HG03039 (cell line): ENCODE measurements at regions not wholly inside any gene's neighbourhood (a gene's known extent, or its start where the extent isn't known, plus 50 kb on each side); places are given as distances from the start of the nearest gene placed in this dataset.

Source experiments
- ATAC-seq: cut with Tn5 transposase; IDR thresholded peaks from one replicate; pipeline ENCODE4 v1.9.1; 2021; ENCODE audit warnings: mild to moderate bottlenecking, moderate library complexity; ENCODE audit not compliant: unreplicated experiment

DNA sequence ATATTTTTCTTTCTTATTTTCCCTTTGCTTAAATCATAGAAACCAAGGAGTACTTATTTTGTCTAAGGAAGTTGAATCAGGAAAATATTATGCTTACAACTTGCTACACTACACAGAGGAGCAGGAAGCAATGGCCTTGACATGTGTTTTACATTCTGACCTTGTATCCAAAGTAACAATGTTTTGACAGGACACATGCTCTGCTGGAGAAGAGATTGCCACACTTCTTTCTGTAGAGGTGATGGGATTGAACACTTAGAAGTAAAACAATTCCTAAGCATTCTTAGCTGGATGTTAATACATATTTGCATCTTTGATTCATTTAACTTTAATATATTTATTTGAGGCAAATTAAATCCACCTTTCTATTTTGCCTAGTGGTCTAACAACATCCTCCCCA lies 929.1 kb downstream of the DSC3 start:
- no peak for ATAC-seq

DNA sequence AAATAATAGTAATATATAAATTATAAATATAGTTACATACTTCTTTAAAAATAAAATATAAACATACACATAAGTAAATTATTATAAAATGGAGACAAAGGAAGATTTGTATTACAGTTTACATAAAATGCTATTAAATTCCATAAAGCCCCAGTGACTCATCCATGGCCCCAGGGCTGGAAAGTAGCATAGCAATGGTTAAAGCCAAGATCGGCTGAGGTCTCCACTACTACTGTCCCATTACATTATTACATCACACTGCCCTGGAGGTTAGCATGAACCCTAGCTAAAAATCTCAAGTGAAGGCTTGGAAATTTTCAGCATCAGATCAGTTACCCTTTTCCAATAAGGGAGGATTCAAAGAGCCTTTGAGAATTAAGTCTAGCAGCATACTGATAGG lies 936.2 kb downstream of the DSC3 start:
- ATAC-seq = no peak

DNA sequence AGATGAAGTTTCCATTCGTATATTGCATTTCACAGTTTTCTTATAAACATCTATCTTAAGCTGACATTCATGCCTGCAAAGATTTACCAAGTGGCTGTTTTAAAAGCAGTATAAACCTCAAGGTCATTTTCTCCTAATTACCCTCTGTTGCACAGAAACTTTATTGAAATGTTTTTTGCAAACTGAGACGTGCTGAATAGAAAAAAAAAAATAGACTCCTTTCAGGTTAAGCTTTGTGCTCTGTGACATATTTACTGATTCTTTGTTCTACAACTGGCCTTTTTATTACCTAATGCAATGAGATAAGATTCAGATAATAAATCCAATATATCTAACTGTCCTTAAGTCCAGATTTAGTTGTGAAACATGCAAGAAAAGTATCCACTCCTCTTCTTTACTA lies 938.7 kb downstream of the DSC3 start:
- no peak for ATAC-seq

DNA sequence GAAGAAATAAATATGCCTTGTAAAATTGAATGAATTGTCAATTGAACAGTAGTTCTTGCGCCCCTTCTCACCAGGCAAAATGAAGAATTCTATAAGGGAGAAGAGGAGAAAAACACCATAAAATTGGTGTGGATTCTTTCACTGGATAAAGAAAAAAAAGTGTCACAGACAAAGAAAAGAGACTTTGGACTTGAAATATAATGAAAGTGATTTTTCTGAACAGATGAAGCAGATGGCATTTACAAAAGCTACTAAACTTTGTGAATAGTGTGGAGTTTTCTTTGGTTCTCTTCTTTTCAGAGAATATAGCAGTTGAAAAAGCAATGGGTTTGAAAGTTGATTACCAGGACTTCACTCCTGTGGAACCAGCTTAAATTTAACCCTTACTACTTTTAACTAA lies 945.7 kb downstream of the DSC3 start:
- ATAC-seq = no peak

DNA sequence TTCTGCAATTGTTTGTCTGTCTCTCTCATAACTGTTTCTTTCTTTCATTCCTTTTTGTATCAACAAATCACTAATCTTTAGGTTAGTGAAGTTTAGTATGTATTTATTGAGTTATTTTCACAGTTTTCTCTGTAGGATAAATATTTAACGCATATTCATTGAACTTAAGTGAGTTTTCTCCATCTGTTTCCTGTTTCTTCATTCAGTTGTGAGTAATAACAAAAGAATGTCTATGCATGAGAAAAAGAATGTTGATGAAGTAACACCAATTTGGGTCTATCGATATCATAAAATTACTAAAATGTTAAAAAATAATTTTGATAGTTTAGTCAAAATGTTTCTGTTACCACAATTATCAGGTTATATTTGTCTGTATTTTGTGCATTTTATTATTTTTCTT lies 948.0 kb downstream of the DSC3 start:
- no peak for ATAC-seq

DNA sequence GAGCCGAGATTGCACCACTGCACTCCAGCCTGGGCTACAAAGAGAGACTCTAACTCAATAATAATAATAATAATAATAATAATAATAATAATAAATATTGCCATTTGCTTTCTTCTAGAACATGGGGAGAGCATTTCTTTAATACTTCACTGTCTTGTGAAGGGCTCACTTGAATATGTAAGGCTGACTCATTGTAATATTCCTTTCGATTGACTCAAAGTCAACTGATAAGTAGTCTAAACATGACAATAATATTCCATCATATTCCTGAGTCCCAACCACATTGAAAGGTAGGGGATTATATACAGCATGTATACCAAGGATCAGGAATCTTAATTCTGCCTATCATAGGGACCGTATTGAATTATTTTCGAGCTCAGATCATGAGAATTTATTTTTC lies 949.2 kb downstream of the DSC3 start:
- no peak for ATAC-seq

DNA sequence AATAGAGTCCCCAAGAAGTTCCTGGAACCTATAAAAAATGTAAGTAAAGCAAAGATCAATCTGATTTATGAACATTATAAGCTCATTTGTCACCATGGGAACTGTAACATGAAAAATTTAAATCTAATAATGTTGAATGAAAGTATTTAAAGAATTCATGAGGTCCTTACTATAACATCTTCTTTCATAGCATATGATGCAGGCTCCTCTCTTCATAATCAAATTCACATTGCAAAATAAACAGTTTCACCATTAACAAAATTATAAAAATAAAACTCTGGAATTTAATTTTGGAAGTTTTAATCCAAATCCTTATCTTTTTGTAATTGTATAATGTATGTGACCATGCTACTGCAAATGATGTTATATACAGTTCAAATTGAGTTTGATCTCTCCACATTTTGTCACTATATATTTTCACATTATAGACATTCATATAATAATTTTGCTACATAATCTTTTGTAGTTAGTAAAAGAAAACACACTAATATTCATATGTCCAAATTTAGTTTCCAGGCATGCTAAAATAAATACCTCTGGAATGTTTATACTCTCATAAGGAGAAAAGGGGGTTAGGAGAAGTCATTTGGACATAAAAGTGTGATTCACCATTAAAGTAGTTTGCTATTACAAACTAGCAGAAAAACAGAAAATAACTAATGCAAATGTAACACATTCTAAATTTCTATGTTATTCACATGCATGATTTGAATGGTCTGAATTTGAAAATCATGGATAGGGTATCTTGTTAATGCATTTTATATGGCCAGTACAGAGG lies 954.1 kb downstream of the DSC3 start:
- ATAC-seq = no peak

DNA sequence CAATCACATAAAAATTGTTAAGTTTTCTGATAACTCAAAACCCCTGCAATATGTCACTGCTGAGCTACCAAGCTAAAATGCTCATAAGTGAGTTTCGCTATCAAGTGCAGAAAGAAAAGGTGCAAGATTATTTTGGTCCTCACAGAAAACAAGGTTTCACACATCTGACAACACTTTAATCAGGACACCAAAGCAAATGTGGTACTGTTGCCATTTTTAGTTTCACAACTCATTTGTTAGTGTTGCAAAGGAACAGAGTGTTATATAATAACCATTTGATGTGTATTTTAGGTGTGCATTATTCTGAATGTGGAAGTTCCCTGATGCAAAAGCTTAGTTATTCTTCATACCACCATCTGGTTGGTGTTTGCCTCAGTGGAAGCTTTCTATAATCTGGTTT lies 956.2 kb downstream of the DSC3 start:
- no peak for ATAC-seq

DNA sequence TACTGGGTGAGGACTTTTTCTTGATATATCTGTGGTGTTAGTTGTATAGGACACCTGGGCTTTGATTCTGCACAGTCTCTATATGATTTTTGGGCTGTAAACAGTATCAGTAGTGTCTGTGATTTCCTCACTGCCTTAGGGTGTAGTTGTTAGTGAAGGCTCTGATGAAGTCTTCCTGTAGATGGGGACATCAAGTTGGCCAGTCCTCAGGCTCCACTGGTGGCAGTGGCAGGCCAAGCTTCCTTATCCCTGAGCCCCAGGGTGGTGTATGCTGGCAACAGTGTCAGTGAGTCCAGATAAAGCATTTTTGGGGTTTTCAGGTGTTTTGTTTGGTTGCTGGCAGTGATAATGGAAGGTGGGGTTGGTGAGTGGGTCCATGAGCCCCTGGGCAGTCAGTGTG lies 961.4 kb downstream of the DSC3 start:
- no peak for ATAC-seq

DNA sequence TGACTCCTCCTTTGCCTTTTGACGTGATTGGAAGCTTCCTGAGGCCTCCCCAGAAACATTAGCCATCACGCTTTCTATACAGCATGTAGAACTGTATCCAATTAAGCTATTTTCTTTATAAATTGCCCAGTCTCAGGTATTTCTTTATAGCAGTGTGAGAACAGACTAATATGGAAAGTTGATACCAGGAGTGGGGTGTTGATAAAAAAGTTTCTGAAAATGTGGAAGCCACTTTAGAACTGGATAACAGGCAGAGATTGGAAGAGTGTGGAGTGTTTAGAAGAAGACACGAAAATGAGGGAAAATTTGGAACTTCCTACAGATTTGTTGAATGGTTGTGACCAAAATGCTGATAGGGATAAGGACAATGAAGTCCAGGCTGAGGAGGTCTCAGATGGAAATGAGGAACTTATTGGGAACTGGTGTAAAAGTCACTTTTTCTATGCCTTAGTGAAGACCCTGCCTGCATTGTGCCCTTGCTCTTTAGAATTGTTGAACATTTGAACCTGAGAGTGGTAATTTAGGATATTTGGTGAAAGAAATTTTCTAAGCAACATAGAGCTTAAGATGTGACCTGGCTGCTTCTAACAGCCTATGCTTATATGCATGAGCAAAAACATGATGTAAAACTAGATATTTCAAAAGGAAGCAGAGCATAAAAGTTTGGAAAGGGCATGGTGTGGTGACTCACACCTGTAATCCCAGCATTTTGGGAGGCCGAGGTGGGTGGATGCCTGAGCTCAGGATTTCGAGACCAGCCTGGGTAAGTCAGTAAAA lies 969.7 kb downstream of the DSC3 start:
- no peak for ATAC-seq

DNA sequence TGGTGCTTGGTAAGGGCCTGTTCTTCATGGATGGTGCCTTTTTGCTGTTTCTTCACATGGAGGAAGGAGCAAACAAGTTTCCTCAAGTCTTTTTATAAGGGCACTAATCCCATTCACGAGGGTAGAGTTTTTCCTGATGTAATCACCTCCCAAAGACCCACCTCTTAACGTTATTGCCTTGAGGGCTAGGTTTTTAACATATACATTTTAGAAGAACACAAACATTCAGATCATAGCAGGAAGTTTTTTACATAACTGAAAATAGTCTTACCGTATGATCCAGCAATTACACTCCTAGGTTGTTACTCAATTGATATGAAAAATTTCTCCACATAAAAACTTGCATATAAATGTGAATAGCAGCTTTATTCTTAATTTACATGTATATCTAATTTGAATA lies 976.3 kb downstream of the DSC3 start:
- ATAC-seq = no peak

DNA sequence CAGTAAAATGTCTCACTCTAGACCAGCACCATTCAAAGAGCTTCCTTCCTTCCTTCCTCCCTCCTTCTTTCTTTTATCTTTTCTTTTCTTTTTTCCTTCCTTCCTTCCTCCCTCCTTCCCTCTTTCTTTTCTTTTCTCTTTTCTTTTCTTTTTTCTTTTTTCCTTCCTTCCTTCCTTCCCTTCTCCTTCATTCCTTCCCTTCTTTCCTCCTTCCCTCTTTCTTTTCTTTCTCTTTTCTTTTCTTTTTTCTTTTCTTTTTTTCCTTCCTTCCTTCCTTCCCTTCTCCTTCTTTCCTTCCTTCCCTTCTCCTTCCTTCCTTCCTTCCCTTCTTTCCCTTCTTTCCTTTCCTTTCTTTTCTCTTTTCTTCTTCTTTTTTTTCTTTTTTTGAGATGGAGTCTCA lies 985.1 kb downstream of the DSC3 start:
- ATAC-seq = no peak

DNA sequence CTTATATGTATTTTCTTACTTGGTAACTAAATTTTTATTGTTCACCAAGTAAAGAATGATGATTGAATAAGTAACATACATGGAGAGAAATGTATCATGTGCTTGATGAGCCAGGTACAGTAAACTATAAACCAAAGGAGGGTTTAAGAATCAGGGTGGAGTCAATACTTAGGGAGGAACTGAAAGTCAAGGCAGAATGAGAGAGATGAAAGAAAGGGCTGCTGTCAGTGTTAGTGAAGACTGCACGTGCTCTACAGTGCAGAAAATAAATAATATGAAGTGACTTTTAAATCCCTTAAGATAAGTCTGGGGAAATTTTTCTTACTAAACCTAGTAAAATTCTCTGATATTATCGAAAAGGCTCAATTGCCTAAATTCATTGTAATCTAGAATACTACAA lies 986.0 kb downstream of the DSC3 start:
- no peak for ATAC-seq

DNA sequence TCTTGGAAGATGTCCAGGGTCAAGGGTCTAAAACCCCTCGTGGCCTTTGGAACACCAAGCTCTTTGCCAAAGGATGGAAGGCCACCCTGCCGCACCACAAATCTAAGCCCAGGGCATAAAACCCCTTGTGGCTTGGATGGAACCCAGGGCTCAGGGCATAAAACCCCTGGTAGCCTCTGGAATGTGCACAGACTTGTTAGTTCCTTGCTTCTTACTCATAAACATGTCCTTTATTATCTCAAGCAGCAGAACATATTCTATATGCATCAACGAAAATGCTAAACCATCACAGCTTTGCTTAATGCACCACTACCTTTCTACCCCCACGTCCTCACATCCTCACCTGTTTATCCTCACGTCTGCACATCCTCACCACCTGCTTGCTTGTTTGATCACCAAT lies 998.0 kb downstream of the DSC3 start:
- ATAC-seq = no peak

DNA sequence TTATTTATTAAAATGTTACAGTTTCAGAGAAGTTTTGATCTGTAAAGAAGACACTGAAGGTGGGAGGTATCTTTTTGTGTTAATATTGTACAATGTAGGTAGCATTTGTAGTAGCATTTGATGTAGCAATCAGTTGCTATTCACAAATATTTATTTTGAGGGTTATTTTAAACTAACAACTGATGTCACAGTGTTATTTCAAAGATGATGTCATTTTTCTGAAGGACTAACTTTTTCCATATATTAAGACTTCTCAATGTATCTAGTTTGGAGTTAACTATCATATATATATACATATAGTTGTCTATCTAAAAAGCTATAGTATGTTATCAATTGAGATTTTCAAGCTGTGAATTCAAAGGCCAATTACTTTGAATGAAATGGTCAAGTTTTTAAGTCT lies 1003.3 kb downstream of the DSC3 start:
- ATAC-seq = no peak

DNA sequence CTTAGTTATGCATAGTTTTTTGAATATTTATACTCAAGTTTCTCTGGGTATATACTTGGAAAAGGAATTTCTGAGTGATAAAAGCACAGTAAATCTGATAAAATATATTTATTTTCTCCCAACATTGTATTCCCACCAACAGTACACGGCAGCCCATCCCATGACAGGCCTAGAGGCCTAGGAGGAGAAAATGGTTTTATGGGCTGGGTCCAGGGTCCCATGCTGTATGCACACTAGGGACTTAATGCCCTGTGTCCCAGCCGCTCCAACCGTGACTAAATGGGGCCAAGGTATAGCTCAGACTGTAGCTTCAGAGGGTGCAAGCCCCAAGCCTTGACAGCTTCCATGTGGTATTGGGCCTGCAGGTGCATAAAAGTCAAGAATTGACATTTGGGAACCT lies 1007.7 kb downstream of the DSC3 start:
- no peak for ATAC-seq

DNA sequence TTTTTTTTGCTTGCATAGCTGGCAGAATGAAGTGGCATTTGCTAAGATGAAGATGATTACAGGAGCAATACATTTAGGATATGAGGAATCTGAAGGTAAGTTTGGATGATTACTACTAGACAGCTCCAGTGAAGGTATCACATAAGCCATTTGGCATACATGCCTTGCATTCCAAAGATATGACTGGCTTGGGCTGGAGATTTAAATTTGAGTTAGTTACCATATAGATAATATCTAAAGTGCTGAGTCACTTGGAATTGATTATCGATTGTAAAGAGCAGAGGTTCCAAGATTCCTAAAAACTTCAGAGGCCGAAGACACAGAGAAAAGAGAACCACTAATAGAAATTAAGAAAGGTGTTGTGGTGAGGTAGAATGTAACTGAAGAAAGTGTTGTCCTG lies 1026.4 kb downstream of the DSC3 start:
- ATAC-seq = no peak

DNA sequence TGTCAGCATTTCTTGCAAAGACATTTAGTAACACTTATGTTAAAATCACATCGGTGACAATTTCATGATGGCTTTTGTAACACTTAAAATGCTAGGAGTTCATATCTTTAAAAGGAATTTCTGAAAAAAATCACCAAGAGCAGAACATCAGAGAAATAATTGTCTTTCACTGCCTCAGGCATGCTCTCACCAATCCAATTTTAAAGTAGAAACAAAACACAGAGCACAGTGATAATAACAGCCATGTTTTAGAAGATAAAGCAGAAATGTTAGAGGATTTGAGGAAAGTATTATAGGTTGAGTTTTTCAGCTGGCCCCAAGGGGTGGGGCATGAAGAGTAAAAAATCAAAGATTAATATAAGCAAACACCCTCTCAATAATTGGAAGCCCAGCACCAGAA lies 1037.6 kb downstream of the DSC3 start:
- no peak for ATAC-seq

DNA sequence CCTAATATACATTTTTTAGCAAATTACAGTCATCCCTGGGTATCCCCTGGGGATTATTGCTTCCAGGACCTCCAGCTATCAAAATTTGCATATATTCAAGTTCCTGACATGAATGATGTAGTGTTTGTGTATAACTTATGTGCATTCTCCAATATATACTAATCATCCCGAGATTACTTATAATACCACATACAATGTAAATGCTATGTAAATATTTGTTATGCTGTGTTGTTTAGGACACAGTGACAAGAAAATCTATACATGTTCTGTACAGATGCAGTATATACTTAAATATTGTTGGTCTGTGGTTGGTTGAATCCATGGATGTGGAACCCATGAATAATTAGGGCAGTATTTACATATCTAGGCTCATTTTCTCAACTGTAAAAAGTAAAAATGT lies 1060.3 kb downstream of the DSC3 start:
- no peak for ATAC-seq

DNA sequence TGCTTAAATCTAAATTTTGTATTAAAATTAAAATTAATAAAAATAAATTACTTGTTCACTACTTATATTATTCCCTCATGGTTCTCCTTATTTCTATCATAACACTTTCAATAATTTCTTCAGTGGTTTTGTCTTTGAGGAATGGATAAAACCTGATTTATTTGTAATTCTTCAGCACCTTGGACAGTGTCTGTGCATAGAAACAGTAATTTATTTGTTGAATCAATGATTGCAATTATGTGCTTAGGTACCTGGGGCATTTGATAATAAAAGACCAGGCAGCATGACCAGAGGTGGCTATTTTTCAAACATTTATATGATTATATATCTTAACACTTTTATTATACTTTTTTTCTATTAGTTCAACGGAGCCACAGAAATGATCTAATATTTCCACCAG lies 1062.7 kb downstream of the DSC3 start:
- no peak for ATAC-seq

DNA sequence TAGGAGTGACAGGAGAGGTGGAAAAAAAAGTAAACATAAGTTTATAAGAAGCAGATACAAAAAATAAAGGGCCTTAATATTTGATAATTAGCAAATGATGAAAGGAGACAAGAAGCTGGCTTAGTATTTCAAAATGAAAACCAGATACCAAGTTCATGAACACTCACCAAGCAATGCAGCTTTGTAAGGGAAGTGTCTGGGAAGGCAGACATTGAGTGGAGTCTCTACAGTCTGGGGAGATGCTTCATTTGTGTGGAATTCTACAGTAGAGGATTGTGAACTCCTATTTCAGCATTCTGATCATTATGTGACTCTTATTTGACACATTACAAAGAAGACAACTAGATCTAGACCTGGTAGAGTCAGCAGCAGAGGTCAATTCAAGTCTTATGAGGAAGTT lies 1072.7 kb downstream of the DSC3 start:
- no peak for ATAC-seq

DNA sequence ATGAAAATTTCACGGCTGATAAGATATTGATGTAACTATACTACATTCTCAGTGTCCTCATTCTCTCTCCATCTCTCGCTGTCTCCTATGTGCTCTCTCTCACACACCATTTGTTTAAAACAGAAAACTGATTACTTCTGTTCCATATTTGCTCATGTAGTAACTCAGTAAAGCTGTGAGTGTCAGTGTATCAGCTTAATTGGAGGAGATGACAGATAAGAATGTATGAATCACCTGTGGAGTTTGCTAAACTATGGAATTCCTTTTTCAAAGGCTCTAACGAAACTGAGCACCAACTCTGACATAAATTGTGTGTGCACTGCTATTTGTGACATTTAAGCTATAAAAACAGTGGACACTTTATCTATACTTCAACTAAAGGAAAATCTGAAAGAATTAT lies 1080.0 kb downstream of the DSC3 start:
- no peak for ATAC-seq

DNA sequence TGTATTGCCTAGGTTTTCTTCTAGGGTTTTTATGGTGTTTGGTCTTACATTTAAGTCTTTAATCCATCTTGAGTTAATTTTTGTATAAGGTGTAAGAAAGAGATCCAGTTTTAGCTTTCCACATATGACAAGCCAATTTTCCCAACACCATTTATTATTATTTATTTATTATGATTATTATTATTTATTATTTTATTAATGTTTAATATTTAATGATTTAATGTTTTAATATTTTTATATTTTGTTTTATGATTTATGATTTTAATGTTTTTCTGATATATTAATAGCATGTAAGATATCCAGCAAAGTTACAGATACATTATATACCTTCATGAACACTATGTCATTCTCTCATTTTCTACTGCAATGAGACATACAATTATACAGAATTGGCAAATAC lies 1082.0 kb downstream of the DSC3 start:
- ATAC-seq = no peak
